Renal pelvis (tissue), 1 donor: ENCODE measurements at regions not wholly inside any gene's neighbourhood (a gene's known extent, or its start where the extent isn't known, plus 50 kb on each side); places are given as distances from the start of the nearest gene placed in this dataset.

ENCODE experiments used
- DNase-seq: peaks from one replicate; pipeline ENCODE4 v3.0.0-alpha.2; 2013

DNA sequence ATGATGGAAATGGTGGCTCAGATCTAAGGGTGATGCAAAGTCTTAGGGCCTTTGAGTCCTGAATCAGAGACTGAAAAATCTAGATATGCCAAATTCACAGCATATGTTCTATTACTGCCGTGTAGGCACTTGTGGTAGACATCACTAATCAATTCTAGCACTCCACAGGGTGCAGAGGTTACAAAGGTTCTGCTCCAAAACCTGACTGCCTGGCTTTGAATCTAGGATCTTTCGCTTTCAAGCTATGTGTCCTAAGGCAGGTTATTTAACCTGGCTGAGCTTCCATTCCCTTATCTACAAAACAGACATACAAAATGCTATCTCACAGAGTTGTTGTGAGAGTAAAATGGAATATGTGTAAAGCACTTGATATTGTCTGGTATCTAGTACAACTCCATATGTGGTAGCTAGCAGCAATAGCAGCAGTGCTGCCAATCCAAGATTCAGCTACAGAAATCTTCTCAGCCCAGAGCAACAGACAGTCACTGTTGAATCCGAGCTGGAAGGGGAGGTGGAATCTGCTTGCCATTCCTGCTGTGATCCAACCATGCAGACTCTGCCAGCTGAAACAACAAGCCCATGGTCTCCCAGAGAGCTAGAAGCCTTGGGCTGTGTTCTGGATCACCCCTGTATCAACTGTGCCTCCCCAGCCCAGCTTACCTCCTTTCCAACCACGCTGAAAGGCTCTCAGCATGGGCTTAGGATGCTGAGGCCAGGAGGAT is 206.9 kb downstream of the TFAP2C start:
- no peak for DNase-seq

DNA sequence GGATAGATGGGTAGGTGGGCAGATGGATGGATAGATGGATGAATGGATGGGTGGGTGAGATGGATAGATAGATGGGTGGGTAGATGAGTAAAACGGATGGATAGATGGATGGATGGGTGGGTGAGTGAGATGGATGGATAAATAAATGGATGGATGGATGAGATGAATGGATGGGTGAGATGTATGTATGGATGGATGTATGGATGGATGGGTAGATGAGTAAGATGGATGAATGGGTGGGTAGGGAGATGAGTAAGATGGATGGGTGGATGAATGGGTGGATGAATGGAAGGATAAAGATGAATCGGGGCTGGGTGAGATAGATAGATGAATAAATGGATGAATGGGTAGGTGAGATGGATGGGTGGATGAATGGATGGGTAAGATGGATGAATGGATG is 210.1 kb downstream of the TFAP2C start:
- DNase-seq, result no peak

DNA sequence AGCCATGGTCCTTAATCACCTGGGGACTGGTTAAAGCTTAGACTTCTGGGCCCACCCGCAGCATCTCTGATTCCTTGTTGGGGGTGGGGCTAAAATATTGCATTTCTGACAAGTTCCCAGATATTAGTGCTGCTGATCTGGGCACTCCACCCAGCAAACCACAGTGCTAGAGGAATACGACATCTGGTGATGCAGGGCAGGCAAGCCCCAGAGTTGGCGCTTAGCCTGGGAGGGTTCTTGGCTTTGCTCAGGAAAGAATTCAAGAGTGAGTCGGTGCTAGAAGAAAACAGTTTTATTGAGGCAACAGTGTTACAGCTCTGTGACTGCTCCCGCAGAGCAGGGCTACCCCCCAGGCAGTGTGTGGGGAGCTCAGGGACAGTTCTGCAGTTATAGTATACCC is 210.7 kb downstream of the TFAP2C start:
- DNase-seq, result no peak

DNA sequence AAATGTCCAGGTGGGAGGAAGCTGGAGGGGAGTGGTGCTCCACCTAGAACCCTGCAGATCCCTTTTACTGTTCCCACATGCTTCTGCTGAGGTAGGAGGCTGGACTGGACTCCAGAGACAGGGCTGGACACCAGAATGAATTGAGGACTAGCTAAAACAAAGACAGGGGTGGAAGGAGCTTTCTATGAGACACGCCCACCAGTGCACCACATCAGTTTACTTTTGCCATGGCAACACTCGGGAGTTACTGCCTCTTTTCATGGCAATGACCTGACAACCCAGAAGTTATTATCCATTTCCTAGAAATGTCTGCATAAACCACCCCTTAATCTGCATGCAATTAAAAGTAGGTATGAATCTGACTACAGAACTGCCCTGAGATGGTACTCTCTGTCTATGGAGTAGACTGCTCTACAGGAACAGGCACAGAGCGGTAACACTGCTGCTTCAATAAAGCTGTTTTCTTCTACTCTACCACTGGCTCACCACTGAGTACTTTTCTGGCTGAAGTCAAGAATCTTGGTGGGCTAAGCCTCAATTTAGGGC is 211.7 kb downstream of the TFAP2C start:
- no peak for DNase-seq

DNA sequence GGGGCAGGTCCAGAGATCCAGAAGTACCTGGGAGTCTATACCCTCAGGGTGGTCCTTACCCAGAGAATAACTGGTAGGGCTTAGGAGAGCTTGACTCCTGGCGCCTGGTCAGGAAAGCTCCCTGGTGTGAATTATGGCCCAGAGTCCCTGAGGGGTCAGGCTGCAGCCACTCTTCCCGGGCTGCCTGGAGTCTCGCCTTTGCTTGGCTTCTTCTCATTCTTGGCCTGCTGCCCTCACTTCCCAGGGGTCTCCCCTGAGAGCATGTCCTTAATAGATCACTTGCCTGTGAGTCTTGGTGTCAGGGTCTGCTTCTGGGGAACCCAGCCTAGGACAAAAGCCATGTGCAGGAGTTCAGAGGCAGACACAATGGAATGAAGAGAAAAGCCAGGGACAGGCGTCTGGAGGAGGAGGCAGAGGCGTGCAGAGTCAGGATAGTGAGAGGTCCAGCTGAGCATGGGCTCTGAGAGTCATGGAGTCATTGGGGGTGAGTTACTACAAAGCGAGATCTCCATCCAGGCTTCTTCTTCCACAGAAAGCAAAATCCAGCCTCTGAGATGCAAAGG is 212.3 kb downstream of the TFAP2C start:
- DNase-seq, result no peak

DNA sequence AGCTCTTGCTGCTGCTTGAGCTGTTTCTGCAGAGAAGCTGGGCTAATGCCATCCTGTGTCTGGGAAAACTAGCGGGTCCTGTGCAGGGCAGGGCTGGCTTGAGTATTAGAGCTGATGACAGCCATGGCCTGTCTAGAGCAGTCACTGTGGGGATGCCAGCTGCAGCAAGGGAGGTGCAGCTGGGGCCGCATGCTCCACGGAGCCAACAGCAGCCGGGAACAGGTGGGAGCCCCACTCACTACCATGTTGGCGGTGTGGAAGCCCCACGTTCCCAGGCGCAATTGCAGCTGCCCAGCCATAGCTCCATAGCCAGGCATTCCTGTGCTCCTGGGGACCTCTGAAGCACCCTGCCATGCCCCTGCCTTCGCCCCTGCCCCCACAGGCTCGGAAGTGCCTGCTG is 212.9 kb downstream of the TFAP2C start:
- DNase-seq, result no peak

DNA sequence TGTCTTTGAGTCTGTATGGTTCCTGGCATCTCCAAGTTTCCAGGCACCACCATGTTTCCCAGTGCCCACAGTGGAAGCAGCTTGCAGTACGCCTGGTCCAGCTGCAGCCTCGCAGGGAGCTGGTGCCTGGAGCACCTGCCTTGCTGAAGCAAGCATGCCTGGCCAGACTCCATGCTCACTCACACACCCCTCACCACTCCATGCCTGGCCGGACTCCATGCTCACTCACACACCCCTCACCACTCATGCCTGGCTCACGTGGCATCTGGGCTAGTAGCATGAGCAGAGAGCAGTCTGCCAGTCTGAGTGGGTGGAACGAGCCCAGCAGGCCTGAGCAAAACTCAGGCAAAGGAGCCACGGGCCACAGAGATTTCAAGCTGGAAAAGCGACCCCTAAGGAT is 214.3 kb downstream of the TFAP2C start:
- DNase-seq, result no peak

DNA sequence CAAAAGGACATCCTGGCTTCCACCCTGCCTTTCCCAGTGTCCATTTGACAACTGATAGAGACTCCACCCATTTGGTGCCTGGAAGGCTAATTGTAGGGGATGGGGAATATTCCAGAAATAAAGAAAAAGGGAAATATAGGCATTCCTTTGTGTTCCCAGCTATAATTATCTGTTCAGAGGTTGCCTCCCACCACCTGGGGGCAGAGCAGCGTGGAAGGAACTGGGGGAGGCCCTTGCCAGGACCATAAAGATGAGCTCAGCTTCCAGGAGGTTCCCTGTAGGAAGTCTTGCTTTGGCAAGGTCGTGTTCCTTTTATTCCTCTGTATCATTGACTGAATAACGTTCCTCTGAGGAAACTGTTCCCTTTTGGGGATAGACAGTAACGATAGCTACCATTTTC is 214.7 kb downstream of the TFAP2C start:
- no peak for DNase-seq

DNA sequence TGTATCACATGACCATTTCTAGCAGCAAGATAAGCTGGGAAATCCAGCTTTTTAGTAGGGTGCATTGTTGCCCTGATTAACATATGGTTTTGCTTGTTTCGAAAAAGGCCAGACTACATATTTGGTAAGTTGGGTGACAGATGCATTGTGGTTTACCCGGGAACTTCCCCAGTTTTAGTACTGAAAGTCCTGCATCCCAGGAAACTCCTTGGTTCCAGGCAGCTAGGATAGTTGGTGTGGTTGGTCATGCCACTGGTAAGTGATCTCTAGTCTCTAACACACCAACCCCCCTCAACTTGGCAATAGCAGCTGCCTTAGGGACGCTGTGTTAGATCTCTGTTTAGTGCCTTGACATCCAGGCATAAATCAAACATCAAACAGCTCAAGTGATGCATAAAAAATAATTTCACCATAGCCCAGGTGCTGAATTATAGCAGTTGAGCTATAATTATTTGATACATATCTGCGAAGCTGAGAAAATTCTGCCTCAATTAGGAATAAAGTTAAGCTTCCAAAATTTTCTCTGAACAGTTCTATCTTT is 216.5 kb downstream of the TFAP2C start:
- DNase-seq, result no peak

DNA sequence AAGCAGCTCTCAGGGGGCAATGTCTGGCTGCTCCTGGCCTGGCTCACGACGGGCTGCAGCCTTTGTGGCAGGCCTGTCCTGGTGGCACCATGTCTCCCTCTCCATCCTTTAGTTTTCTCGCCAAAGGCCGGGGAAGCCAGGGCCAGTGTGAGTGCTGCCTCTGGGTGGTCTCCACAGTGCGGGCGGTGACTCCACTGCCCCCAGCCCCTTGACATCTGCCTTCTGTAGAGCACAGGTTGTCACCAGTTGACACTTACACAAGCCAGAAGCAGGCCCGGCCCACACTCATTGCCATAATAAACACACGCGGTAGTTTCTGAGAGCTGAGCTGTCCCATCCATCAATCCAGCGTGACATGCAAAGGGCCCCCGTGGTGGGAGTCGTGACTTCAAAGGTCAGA is 219.5 kb downstream of the TFAP2C start:
- DNase-seq, result no peak

DNA sequence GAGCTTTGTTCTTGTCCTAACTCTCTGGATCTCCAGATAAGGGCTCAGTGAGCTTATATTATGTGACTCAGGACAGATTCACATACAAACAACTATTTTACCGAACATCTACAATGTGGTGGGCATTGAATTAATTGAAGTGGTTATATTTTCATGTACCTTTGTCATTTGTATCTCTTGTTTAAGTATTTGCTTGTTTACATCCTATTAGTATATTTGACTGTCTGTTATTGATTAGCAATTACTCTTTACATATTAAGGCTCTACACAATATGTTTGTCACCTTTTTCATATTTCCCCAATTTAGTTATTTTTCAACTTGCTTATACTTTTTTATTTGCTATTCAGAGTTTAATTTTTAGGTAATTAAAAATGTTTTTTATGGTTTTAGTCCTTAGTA is 222.4 kb downstream of the TFAP2C start:
- DNase-seq, result no peak

DNA sequence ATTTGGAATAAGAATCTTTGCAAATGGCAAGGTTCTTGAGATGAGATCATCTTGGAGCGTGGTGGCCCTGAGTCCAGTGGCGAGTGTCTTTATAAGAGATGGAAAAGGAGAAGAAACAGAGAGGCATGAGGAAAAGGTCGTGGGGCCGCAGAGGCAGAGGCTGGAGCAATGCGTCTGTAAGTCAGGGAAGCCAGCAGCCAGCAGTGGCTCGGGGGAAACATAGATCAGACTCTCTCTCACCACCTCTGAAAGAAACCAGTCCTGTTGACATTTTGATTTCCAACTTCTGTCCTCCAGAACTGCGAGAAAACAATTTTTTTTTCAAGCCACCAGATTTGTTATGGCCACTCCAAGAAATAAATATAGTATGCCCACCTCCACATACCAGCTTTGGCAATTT is 226.6 kb downstream of the TFAP2C start:
- no peak for DNase-seq

DNA sequence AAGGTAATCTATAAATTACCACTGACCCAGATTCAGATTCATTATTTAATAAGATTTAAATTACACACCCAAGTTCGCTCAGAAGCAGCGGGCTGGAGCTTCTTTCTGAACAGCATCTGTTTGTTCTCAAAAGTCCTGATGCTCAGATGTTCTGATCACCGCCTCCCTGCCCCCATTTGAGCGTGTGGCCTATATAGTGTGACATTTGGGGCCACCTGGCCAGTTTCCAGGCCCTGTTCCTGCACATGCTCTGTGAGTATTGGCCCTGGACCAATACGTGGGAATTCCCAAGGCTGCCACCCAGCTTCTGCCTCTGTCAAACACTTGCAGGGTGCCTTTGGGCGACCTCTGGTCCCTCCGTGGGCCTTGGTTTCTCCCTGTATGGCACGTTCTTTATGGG is 228.8 kb downstream of the TFAP2C start:
- no peak for DNase-seq

DNA sequence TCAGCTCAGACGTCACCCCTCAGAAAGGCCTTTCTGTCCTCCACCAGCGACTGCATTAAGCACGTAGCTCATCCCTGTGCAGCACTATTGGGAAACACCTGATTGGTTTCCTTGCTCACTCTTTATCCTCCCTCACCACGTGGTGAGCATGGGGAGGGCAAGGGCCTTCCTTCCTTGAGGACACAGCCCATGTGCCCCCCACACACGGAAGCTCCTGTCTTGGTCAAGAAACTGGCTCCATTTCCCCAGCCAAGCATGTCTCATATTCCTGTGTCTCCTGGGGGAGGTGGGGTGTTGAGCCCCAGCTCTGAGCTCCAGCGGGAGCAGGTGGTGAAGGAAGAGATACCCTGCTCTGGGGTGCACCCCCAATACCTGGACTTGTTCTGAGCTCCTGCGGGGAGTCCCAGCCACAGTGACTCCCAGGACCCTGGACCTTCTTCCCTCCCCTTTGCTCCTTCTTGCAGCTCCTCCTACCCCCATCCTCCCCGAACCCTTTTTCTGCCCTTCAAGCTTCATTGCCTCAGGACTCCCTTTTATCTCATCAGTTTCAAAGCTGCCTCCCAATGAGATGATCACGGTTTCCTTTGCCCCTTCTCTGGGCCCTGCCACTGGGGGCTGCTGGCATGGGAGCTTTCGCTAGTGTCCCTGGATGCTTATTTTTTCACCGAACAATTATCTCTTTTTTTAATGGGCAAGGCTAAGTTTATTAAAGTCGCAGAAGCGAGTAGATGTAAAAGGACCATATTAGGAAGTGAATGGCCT is 230.1 kb downstream of the TFAP2C start:
- DNase-seq, result peak; percentile 62

DNA sequence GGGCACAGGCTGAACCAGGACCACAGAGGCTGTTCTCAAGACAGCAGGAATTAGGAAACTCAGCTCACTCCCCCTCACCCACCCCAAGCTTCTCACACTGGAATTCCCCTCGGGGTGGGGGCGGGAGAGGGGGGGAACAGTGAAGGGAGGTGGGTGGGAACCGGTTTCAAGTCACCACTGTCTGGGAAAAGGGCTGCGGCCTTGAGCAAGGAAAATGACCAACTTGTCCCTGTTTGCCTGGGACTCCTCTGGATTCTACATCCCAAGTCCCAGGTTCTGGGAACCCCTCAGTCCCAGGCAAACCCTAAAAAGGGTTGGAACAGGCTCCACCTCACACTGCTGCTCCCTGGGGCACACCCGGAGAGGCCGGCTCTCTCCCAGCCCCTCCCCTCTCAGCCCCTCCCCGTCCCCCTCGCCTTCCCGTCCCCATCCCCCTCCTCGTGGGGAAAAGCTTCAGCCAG is 230.7 kb downstream of the TFAP2C start:
- peak; percentile 65 for DNase-seq

DNA sequence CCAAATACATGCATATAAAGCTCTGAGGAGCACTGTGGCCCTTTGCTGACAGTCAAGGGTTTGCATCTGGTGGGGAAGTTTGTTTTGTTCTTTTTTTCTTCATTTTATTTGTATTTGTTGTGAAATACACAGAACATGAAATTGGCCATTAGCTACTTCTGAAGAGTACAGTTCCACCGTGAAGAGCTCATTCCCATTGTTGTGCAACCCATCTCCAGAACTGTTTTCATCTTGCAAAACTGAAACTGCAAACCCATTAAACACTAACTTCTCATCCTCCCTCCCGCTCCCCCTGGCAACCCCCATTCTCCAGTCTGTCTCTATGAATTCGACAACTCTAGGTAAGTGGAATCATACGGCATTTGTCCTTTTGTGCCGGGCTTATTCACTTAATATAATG is 231.3 kb downstream of the TFAP2C start:
- no peak for DNase-seq

DNA sequence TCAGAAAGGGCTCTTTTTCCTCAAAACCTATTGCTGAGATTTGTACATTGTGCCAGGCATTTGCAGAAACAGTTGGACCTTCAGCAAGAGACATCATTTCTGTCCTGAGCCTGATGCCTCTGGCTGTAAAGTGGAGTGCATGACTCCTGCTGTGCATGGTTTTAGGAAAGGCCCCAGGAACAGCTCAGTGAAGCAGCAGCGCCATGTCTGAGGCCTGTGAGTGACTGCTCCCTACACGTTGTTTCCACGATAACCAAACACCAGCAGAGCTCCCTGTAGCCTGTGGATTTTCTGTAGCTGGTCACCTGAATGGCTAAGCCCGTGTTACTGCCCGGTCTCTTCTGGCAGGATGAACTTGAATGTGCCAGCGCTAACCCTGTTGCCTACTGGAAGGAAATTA is 232.5 kb downstream of the TFAP2C start:
- no peak for DNase-seq

DNA sequence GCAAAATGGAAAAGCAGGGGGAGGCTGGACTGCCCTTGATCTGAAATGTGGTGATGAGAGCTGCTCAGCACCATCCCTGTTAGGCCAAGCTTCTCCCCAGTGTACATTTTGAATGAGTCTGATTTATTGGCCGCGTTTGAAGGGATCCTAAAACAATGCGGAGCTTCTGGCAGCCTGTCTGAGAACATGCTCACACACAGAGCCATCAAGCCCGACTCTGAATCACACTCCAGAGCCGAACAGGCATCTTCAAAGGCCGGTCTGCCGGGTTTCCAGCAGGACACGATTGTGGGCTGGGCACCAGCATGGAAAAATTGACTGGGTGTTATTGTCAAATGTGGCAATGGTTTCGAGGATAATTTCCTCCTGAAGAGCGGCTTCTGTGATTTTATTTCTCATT is 235.9 kb downstream of the TFAP2C start:
- no peak for DNase-seq

DNA sequence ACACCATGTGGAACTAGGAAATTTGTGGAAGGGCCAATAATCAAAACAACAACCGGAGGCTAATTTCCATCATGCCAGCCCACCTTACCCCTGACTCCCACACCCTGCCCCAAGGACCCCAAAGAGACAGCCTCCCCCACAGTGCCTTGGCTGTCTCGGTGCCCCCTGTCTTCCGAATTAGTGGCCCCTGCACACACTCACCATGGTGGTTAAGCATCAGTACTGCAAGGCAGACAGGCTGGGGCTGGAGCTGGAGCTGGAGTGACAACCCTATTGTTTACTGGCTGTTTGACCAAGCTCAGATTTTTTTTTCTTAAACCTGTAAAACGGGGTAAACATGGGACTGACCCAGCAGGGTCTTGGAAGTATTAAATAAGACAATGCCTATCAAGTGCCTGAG is 238.0 kb downstream of the TFAP2C start:
- DNase-seq, result no peak

DNA sequence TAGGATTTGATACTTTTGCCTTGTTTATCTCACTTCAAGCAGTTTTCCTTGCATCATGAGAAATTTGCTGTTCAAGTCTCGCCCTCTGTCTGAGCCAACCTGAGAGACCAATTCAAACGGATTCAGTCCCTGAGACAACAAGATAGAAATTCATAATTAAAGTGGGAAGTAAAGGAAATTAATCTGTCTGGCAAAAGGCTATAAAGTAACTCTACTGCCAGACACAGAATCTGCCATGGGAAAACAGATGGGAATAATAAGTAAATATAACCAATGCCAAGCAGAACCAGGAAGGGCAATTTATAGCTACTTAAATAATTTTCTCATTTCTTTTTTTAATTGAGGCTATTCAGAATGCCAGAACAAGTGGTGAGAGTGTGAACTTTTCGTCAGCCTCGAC is 239.6 kb downstream of the TFAP2C start:
- no peak for DNase-seq

DNA sequence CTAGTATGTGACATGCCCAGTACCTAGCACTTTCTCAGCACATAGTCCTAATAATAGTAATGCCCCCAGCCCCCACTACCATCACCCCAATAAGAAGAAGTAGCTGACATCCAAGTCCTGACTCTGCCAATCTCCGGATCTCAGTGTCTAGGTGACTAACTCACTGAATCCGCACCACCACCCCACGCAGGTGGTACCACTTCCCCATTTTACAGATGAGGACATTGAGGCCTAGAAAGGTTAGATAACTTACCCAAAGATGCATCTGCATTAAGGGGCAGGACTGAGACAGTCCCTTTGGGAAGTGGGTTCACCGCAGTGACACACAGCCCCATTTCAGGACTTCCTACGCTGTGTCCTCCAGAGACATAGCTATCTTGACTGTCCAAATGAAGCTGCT is 241.2 kb downstream of the TFAP2C start:
- DNase-seq, result no peak

DNA sequence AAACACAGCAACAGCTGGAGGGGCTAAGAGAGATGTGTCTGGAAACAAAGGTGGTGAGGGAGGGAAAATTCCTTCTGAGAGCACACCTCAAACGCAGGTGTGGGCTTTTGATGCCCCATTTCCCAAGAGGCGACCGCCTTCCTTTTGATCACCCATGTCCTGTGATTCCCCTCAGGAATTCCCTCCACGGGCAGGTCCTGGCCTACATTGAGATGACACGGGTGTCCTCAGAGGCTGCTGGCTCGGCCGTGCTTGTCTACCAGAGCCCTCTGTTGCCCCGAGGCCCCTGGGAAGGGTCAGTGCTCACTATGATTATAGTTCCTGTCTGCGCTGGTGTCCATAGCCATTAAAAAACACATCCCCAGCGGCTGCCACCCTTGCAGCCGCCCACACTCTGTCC is 242.6 kb downstream of the TFAP2C start:
- no peak for DNase-seq
